ENCODE measurements at regions not wholly inside any gene's neighbourhood (a gene's known extent, or its start where the extent isn't known, plus 50 kb on each side); places are given as distances from the start of the nearest gene placed in this dataset.

GRCh38 chr11:134794192-134794591 lies 382.1 kb upstream of the B3GAT1 start:
- no peaks in the 10 kb centered on the region for H4K20me1 ChIP-seq (ENCODE audit: insufficient read depth, low read length)
- H3K4me3 ChIP-seq (ENCODE audit: low read length): no peak overlapping the region
- H3K36me3 ChIP-seq (replicated peaks; ENCODE audit: low read depth, low read length): no peaks in the 10 kb centered on the region
- H2AFZ ChIP-seq (ENCODE audit: low read depth, low read length): no peak overlapping the region
- no peaks in the 10 kb centered on the region for H3K9me3 ChIP-seq (ENCODE audit: insufficient read depth, low read length)
- no peak overlapping the region for H3K27ac ChIP-seq (ENCODE audit: low read length)
- no peaks in the 10 kb centered on the region for H3K4me1 ChIP-seq (ENCODE audit: low read length)
- no peaks in the 10 kb centered on the region for H3K27me3 ChIP-seq (ENCODE audit: low read depth, low read length)
- no peak overlapping the region for H3K4me2 ChIP-seq (ENCODE audit: low read length)
- no peaks in the 10 kb centered on the region for H3K79me2 ChIP-seq (ENCODE audit: low read length)
- no peak overlapping the region for H3K9ac ChIP-seq (ENCODE audit: low read length)
- TF ChIP-seq CTCF (IDR thresholded peaks at IDR 0.05; ENCODE audit: low read depth, low read length) (no peak), EZH2phosphoT487 (IDR thresholded peaks at IDR 0.05; ENCODE audit: low read depth) (no peak)

GRCh38 chr11:134792677-134793076 lies 380.6 kb upstream of the B3GAT1 start:
- no peak overlapping the region for H3K27ac ChIP-seq (ENCODE audit: low read length)
- no peaks in the 10 kb centered on the region for H3K4me1 ChIP-seq (ENCODE audit: low read length)
- H4K20me1 ChIP-seq (ENCODE audit: insufficient read depth, low read length): no peaks in the 10 kb centered on the region
- TF ChIP-seq EZH2phosphoT487 (IDR thresholded peaks at IDR 0.05; ENCODE audit: low read depth) (no peak), CTCF (IDR thresholded peaks at IDR 0.05; ENCODE audit: low read depth, low read length) (no peak)
- H3K4me3 ChIP-seq (ENCODE audit: low read length): no peak overlapping the region
- H3K79me2 ChIP-seq (ENCODE audit: low read length): no peaks in the 10 kb centered on the region
- no peak overlapping the region for H3K4me2 ChIP-seq (ENCODE audit: low read length)
- no peaks in the 10 kb centered on the region for H3K36me3 ChIP-seq (replicated peaks; ENCODE audit: low read depth, low read length)
- H3K27me3 ChIP-seq (ENCODE audit: low read depth, low read length): no peaks in the 10 kb centered on the region
- no peak overlapping the region for H2AFZ ChIP-seq (ENCODE audit: low read depth, low read length)
- no peak overlapping the region for H3K9ac ChIP-seq (ENCODE audit: low read length)
- no peaks in the 10 kb centered on the region for H3K9me3 ChIP-seq (ENCODE audit: insufficient read depth, low read length)

- Histone ChIP-seq H4K20me1 (ENCODE audit: insufficient read depth, low read length) (no peaks in the 10 kb centered on the region), H3K79me2 (ENCODE audit: low read length) (no peaks in the 10 kb centered on the region), H3K4me1 (ENCODE audit: low read length) (no peaks in the 10 kb centered on the region), H3K36me3 (replicated peaks; ENCODE audit: low read depth, low read length) (no peaks in the 10 kb centered on the region), H3K27me3 (ENCODE audit: low read depth, low read length) (no peaks in the 10 kb centered on the region), H3K9me3 (ENCODE audit: insufficient read depth, low read length) (no peaks in the 10 kb centered on the region), H3K4me2 (ENCODE audit: low read length) (no peak overlapping the region), H3K9ac (ENCODE audit: low read length) (no peak overlapping the region), H2AFZ (ENCODE audit: low read depth, low read length) (no peak overlapping the region), H3K27ac (ENCODE audit: low read length) (no peak overlapping the region), H3K4me3 (ENCODE audit: low read length) (no peak overlapping the region)
- no peak for TF ChIP-seq CTCF (IDR thresholded peaks at IDR 0.05; ENCODE audit: low read depth, low read length)
- TF ChIP-seq EZH2phosphoT487 (IDR thresholded peaks at IDR 0.05; ENCODE audit: low read depth): no peak
Measured at GRCh38 chr11:134792044-134792443, 380.0 kb upstream of the B3GAT1 start.

GRCh38 chr11:134791102-134791501 lies 379.1 kb upstream of the B3GAT1 start:
- Histone ChIP-seq H3K9me3 (ENCODE audit: insufficient read depth, low read length) (no peaks in the 10 kb centered on the region), H3K9ac (ENCODE audit: low read length) (no peak overlapping the region), H3K27me3 (ENCODE audit: low read depth, low read length) (no peaks in the 10 kb centered on the region), H3K27ac (ENCODE audit: low read length) (no peak overlapping the region), H3K4me2 (ENCODE audit: low read length) (no peak overlapping the region), H3K79me2 (ENCODE audit: low read length) (no peaks in the 10 kb centered on the region), H3K4me1 (ENCODE audit: low read length) (no peaks in the 10 kb centered on the region), H3K36me3 (replicated peaks; ENCODE audit: low read depth, low read length) (no peaks in the 10 kb centered on the region), H3K4me3 (ENCODE audit: low read length) (no peak overlapping the region), H4K20me1 (ENCODE audit: insufficient read depth, low read length) (no peaks in the 10 kb centered on the region), H2AFZ (ENCODE audit: low read depth, low read length) (no peak overlapping the region)
- TF ChIP-seq EZH2phosphoT487 (IDR thresholded peaks at IDR 0.05; ENCODE audit: low read depth) (no peak), CTCF (IDR thresholded peaks at IDR 0.05; ENCODE audit: low read depth, low read length) (no peak)
